ENCODE measurements at regions not wholly inside any gene's neighbourhood (a gene's known extent, or its start where the extent isn't known, plus 50 kb on each side); places are given as distances from the start of the nearest gene placed in this dataset.

- DNase-seq: no peak
Observed at GRCh38 chr3:71893702-71894479, 108.9 kb upstream of the PROK2 start.

DNA sequence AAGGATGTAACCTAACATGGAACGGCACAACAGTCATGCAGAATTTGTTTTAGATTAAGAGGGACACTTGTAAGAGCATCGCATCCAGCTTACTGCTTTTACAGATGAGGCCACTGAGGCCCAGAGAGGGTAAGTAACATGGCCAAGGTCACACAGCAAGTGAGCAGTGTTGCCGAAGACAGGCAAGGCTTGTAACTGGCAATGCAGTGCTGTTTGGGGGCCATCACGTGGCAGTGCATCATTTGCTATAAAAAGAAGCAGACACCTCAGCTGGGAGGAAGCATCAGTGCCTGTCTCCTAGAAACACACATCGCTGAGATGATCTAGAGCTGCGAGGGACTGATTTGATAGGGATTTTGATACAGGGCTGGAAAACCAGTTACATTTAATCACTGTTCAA is 108.2 kb upstream of the PROK2 start:
- DNase-seq: no peak

DNA sequence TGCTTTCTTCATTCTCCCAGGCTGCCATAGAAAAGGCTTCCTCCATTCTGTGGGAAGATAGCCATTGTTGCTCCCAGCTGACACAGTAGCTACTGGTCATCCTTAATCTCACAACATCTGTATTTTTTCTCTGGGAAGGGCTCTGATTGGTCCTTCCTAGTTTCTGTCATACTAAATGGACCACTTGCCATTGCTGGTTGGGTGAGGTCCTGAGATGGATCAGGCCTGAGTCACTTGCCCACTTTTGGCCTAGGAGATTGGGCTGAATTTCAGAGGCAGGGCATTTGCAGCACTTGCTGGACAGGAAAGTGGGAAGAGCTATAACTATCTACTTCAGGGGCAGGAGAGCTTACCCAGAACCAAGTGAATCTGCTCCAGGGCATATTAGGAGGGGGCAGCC is 106.5 kb upstream of the PROK2 start:
- no peak for DNase-seq

- no peak for DNase-seq
Observed at GRCh38 chr3:71890356-71890931, 105.5 kb upstream of the PROK2 start.

GRCh38 chr3:71887256-71887655 is 102.3 kb upstream of the PROK2 start:
- DNase-seq: no peak

DNA sequence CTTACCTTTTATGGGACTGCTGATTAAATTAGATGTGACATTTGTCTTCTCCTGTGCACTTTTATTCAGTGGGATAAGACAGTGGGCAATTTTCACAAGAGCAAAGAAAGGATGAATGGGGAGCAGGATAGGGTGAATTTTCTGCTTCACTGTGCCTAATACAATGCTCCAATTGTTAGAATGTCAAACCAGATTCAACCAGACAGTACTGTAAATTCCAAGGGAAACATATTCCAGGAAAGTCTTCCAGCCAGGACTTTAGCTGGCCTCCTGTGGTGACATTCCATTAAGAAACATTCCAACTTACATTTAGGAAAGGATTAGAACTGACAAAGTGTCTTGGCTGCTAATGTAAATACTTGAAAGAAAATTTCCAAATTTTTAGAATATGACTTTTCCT is 100.1 kb upstream of the PROK2 start:
- no peak for DNase-seq

DNA sequence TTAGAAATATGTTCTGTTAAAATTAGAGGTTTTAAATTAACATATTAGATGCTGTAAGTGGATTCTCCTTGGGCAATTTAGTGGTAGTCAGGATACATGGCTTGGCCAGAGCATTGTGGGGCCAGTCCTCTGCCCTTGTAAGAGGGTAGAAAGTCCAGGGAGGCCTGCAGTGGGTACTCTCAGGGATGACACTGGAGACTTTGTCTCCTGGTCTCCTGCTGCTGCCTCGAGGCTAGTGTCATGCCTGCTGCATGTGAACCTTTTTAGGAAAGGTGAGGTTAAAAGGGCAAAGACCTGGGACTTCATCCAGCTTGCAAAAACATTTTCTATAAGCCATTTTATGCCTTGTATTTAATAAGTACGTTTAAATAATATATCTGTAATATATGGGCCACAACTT is 96.8 kb upstream of the PROK2 start:
- DNase-seq: no peak

GRCh38 chr3:71881041-71881440 is 96.1 kb upstream of the PROK2 start:
- DNase-seq: no peak

DNA sequence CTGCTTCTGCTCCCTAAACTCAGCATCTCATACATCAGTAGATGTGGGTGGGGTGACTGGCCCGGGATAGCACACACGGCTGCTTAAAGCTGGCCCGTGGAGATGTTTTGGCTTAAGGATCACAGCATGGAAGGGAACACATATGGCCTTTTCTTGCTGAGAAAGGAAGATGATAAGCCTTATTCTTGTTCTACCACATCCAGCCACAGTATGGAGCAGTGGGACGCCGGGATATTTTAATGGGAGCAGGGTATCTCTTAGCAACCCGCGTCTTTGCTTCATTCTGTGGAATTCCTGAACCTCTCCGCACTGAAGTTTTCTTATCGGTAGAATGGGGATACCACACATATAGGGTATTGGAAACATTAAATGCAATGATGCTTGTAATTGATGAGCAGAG is 94.1 kb upstream of the PROK2 start:
- no peak for DNase-seq

DNA sequence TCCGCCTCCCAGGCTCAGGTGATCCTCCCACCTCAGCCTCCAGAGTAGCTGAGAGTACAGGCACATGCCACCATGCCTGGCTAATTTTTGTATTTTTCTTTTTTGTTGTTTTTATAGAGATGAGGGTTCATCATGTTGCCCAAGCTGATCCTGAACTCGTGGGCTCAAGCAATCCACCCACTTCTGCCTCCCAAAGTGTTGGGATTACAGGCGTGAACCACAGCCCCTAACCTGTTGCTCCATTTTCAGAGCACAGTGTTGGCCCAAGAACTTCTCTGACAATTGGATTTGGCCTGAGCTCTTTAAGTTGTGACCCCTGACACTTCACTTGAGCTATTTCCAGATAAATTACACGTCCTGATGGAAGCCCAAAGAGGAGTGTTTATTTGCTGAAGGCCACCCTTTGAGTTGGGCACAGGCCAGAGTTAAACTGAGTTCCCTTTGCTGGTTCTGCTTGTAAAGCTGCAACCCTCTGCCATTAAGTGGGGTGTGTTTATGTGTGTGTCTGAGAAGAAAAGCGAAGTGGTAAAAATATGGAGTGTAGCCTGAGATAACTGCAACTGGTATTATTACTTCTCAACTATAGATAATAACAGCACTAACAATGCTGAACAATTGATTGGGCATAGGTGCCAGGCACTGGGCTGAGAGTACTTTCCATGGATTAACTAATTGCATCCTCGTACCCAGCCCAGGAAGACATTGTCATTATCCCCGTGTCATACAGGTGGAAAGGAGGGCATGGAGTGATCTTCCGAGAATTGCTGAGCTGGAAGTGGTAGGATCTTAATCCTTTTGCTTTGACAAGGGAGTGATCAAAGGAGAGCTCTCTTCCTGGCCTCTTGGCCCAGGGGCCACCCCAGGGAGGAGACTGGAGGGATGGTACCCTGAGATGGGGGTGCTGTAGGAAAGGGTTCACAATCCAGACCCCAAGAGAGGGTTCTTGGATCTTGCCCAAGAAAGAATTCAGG is 91.5 kb upstream of the PROK2 start:
- no peak for DNase-seq

DNA sequence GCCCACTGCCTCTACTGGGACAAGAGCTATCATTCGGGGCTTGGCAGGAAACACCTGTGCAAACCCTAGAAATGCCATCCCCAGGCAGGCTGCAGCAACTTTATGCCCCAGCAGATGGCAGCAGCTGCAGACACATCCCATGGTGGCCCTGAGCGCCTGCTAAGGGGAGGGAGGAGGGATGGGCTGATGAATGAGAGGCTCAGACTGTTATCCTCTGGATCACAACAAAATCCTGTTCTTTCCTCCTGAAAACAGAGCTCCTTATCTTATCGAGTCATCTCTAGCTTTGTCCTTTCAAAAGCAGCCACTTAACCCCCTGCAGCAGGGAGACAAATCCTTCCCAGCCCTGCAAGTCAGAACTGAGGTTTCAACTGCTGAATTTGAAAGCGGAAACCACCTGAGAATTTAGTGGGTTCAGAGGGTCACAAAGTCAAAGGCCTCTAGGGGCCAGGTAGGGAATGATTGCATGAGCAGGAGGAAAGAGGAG is 90.6 kb upstream of the PROK2 start:
- DNase-seq: peak; percentile 15

DNA sequence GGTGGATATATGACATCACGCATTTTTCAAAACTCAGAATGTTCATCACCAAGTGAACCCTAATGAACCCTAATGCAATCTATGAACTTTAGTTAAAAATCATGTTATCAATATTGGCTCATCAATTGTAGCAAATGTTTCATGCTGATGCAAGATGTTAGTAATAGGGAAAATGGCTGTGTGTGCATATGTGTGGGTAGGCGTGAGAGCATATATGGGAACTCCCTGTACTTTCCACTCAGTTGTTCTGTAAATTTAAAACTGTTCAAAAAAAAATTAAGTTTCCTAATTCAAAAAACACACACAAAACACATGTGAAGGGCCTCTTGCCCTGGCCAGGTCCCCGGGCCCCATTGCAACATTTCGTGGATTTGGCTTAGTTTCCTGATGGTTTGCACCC is 89.7 kb upstream of the PROK2 start:
- DNase-seq: no peak

- no peak for DNase-seq
Observed at GRCh38 chr3:71873093-71873611, 88.2 kb upstream of the PROK2 start.

DNA sequence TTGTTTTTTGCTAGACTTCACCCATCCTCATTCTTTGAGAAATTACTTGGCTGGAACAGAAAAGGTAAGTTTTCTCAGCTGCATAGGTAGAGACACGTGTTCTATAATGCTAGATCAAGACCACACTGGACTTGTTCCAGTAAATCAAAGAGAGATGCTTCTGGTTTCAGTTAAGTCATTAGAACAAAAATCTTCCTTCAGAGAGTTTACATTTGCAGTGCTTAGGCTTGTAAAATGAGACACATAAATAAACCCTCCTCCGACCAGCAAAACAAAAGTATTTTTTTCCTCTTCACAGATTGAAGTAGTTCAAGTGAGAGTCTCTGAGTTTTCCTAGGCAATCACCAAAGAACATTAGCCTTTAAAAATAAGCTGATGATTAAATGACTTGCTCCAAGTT is 87.3 kb upstream of the PROK2 start:
- no peak for DNase-seq

DNA sequence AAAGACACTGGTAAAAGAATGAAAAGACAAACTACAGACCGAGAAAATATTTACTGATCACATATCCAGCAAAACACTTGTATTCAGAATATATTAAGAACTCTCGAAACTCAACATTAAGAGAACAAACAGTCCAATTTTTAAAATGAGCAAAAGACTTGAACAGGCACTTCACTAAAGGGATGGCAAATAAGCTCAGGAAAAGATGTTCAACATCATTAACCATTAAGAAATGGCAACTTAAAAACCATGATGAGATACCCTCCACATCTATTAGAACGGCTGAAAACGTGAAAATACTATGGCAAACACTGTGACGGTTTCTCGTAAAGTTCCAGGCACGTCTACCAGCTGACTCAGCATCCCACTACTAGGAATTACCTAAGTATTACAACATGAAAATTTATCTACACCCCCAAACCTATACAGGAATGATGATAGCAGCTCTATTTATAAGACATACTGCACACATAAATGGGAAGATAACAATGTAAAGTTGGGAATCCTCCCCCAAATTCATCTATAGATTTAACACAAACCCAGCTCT is 86.1 kb upstream of the PROK2 start:
- DNase-seq: no peak

- DNase-seq: no peak
Observed at GRCh38 chr3:71868876-71869275, 83.9 kb upstream of the PROK2 start.

- no peak for DNase-seq
Observed at GRCh38 chr3:71865727-71866126, 80.8 kb upstream of the PROK2 start.

GRCh38 chr3:71863563-71864190 is 78.7 kb upstream of the PROK2 start:
- no peak for DNase-seq

GRCh38 chr3:71862371-71863140 is 77.6 kb upstream of the PROK2 start:
- no peak for DNase-seq

GRCh38 chr3:71859123-71859519 is 74.2 kb upstream of the PROK2 start:
- no peak for DNase-seq

GRCh38 chr3:71858503-71859122 is 73.7 kb upstream of the PROK2 start:
- no peak for DNase-seq

All from activated gamma-delta T cell (primary cell).